Left lung (tissue), 4 donors: ENCODE measurements at regions not wholly inside any gene's neighbourhood (a gene's known extent, or its start where the extent isn't known, plus 50 kb on each side); places are given as distances from the start of the nearest gene placed in this dataset.
A peak's percentile ranks its signal among the peaks of the same experiment; 100 is the strongest.

ENCODE experiments used
- ATAC-seq: fragments of 200-7000 bp; cut with Tn5 transposase; one replicate; pipeline ENCODE4 v1.9.1; 2020; ENCODE audit warnings: moderate library complexity
- DNase-seq, 4 donors: peaks; one replicate each; pipeline ENCODE4 v3.0.0-alpha.2; 2013 to 2020
- H3K27ac ChIP-seq, 2 donors: fragments of 200-600 bp; sonication (generic) in 1 of 2; one replicate each; pipeline versions ENCODE4 v1.5.0 to v1.8.0; 2020 to 2021
- H3K27me3 ChIP-seq, 2 donors: fragments of 200-600 bp; sonication (generic) in 1 of 2; one replicate each; pipeline versions ENCODE4 v1.5.0 to v1.8.0; 2020 to 2021
- H3K36me3 ChIP-seq, 2 donors: fragments of 200-600 bp; sonication (generic) in 1 of 2; one replicate each; pipeline versions ENCODE4 v1.5.0 to v1.8.0; 2020 to 2021
- H3K4me1 ChIP-seq, 2 donors: fragments of 200-600 bp; one replicate each; pipeline ENCODE4 v1.8.0; 2021
- H3K4me3 ChIP-seq, 2 donors: fragments of 200-600 bp; sonication (generic) in 1 of 2; one replicate each; pipeline versions ENCODE4 v1.5.0 to v1.8.0; 2020 to 2021; ENCODE audit warnings: mild to moderate bottlenecking in 1 of 2
- H3K9me3 ChIP-seq, 2 donors: fragments of 200-600 bp; sonication (generic) in 1 of 2; one replicate each; pipeline versions ENCODE4 v1.5.0 to v1.8.0; 2020 to 2021
- CTCF ChIP-seq, 2 donors: fragments of 200-600 bp; sonication (generic) in 1 of 2; IDR thresholded peaks; one replicate each; pipeline versions ENCODE4 v1.5.0 to v1.8.0; 2021; ENCODE audit warnings: antibody characterized with exemption in 2 of 2
- intact Hi-C, 2 donors: fragments of 100-400 bp; cut with DNase I; formaldehyde crosslinking; loops; one replicate each; pipeline versions ENCODE4 v1.11.2 to v1.14.2; 2022
- donor health status: DM: no; HTN: yes; CAD: no.
- donor health status: DM: no; HTN: no; CAD: no.

GRCh38 chr9:107932601-107933000 lies 443.0 kb upstream of the KLF4 start:
- no peaks in the 10 kb centered on the region for H3K36me3 ChIP-seq
- no peak overlapping the region for H3K4me3 ChIP-seq
- ATAC-seq: no peak
- DNase-seq: no peak
- intact Hi-C loops: no loop called here
- H3K9me3 ChIP-seq: no peaks in the 10 kb centered on the region
- TF ChIP-seq CTCF (IDR thresholded peaks at IDR 0.05): no peak
- H3K27me3 ChIP-seq: no peaks in the 10 kb centered on the region
- no peak overlapping the region for H3K27ac ChIP-seq
- peaks cover 0 to 11% of the 10 kb centered on the region in 2 donors for H3K4me1 ChIP-seq

GRCh38 chr9:107932046-107932445 lies 442.5 kb upstream of the KLF4 start:
- Histone ChIP-seq H3K27me3 (no peaks in the 10 kb centered on the region), H3K4me1 (peaks cover 0 to 11% of the 10 kb centered on the region in 2 donors), H3K4me3 (no peak overlapping the region), H3K27ac (no peak overlapping the region), H3K36me3 (no peaks in the 10 kb centered on the region), H3K9me3 (no peaks in the 10 kb centered on the region)
- DNase-seq: no peak
- no peak for ATAC-seq
- intact Hi-C loops: no loop called here
- TF ChIP-seq CTCF (IDR thresholded peaks at IDR 0.05): no peak

DNA sequence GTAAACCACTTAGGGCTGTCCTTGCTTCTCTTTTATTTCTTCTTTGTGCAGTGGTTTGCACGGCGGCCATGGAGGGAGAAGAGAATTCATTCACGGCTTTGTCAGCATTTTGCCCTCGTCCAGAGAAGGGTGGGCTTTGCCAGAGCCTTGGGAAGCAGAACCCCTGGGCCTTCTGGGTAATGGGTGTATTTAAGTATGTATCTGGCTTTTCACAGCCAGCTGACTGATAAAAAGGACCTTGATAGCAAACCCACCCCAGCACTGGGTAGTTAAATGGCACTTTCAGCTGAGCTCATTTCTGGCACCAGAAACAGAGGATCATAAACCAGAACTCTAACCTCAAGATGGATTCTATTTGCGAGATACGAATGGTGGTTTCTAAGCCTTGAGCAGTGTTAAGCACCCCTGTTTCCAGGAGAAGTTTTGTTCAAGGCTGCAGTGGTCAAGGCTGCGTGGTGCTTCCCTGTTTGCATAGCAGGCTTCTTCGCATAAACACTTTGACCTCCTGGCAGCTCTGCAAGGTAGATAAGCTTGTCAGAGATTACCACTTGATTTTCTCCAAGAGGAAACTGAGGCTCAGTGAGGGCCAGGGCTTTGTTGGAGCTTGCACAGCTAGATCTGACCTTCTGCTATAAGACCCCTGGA lies 441.6 kb upstream of the KLF4 start:
- H3K4me3 ChIP-seq: no peak overlapping the region
- H3K27ac ChIP-seq: no peak overlapping the region
- H3K4me1 ChIP-seq: peaks cover 0 to 11% of the 10 kb centered on the region in 2 donors
- intact Hi-C loops: no loop called here
- no peaks in the 10 kb centered on the region for H3K36me3 ChIP-seq
- H3K27me3 ChIP-seq: no peaks in the 10 kb centered on the region
- no peak for ATAC-seq
- H3K9me3 ChIP-seq: no peaks in the 10 kb centered on the region
- no peak for DNase-seq
- no peak for TF ChIP-seq CTCF (IDR thresholded peaks at IDR 0.05)

GRCh38 chr9:107929443-107929842 lies 439.9 kb upstream of the KLF4 start:
- Histone ChIP-seq H3K9me3 (no peaks in the 10 kb centered on the region), H3K27me3 (no peaks in the 10 kb centered on the region), H3K4me3 (no peak overlapping the region), H3K27ac (no peak overlapping the region), H3K4me1 (peaks cover 0 to 11% of the 10 kb centered on the region in 2 donors), H3K36me3 (no peaks in the 10 kb centered on the region)
- peak; percentile 56 for ATAC-seq
- peak in 2 of 4 donors; percentile 42 to 71 for DNase-seq
- TF ChIP-seq CTCF (IDR thresholded peaks at IDR 0.05): no peak
- intact Hi-C loops: no loop called here

DNA sequence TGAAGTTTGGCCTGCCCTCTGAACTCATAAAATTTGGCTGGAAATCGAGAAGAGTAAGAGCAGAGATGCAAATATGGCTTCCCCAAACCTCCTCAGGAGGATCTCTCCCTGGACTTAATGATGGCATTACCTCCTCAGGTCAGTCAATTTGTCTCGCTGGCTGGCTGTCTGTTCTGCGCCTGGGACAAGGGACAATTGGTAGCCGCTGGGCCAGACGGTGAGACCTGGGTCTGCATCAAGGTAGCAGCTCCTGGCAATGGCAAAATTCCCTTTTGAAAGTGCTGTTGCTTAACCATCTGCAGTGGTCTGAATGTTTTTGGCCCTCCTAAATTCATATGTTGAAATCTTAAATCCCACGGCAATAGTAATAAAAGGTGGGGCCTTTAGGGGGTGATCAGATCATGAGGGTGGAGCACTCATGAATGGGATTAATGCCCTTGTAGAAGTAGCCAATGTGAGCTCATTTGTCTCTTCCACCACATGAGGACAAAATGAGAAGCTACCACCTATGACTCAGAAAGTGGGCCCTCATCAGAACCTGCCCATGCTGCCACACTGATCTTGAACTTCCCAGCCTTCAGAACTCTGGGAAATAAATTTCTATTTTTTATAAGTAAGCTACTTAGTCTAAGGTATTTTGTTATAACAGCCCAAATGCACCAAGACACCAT lies 439.3 kb upstream of the KLF4 start:
- Histone ChIP-seq H3K27me3 (no peaks in the 10 kb centered on the region), H3K27ac (no peak overlapping the region), H3K4me1 (peaks cover 0 to 11% of the 10 kb centered on the region in 2 donors), H3K36me3 (no peaks in the 10 kb centered on the region), H3K4me3 (no peak overlapping the region), H3K9me3 (no peaks in the 10 kb centered on the region)
- ATAC-seq (no peak), DNase-seq (no peak)
- intact Hi-C loops: no loop called here
- TF ChIP-seq CTCF (IDR thresholded peaks at IDR 0.05): no peak
